ENCODE measurements at regions not wholly inside any gene's neighbourhood (a gene's known extent, or its start where the extent isn't known, plus 50 kb on each side); places are given as distances from the start of the nearest gene placed in this dataset.
"Not testable (repeated sequence)": the region's sequence is repeated elsewhere in the genome, so short reads cannot be mapped to it uniquely, and the experiment has no call there.

- H3K27me3 Mint-ChIP-seq (ENCODE audit: insufficient read depth, unreplicated experiment) = no peaks in the 10 kb centered on the region
- DNase-seq (ENCODE audit: unreplicated experiment) = no peak
- H3K4me1 Mint-ChIP-seq (ENCODE audit: insufficient read depth, unreplicated experiment) = no peaks in the 10 kb centered on the region
- no peak overlapping the region for H3K27ac Mint-ChIP-seq (ENCODE audit: low read depth, unreplicated experiment)
- TF ChIP-seq, protein P1, sequence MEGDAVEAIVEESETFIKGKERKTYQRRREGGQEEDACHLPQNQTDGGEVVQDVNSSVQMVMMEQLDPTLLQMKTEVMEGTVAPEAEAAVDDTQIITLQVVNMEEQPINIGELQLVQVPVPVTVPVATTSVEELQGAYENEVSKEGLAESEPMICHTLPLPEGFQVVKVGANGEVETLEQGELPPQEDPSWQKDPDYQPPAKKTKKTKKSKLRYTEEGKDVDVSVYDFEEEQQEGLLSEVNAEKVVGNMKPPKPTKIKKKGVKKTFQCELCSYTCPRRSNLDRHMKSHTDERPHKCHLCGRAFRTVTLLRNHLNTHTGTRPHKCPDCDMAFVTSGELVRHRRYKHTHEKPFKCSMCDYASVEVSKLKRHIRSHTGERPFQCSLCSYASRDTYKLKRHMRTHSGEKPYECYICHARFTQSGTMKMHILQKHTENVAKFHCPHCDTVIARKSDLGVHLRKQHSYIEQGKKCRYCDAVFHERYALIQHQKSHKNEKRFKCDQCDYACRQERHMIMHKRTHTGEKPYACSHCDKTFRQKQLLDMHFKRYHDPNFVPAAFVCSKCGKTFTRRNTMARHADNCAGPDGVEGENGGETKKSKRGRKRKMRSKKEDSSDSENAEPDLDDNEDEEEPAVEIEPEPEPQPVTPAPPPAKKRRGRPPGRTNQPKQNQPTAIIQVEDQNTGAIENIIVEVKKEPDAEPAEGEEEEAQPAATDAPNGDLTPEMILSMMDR (IDR thresholded peaks at IDR 0.05; ENCODE audit: unreplicated experiment) = no peak
- intact Hi-C loops (cut with micrococcal nuclease) = no loop called here
- CTCF ChIA-PET = interaction anchor here (0.7 to 1.1 kb wide), 4 partner anchors 225 to 965 kb away, joined by 3 to 4 read pairs (median 3); no protein-coding TSS in a partner anchor
- POLR2A ChIA-PET = no interaction called here
- no peaks in the 10 kb centered on the region for H3K9me3 Mint-ChIP-seq (ENCODE audit: unreplicated experiment)
- no peaks in the 10 kb centered on the region for H3K36me3 Mint-ChIP-seq (ENCODE audit: insufficient read depth, unreplicated experiment)
- H3K4me3 Mint-ChIP-seq (ENCODE audit: unreplicated experiment) = no peak overlapping the region
- no TSS peak for BruUV-seq (replicated peaks)
Observed at GRCh38 chr15:23869396-23869795, 182.3 kb upstream of the NDN start.

DNA sequence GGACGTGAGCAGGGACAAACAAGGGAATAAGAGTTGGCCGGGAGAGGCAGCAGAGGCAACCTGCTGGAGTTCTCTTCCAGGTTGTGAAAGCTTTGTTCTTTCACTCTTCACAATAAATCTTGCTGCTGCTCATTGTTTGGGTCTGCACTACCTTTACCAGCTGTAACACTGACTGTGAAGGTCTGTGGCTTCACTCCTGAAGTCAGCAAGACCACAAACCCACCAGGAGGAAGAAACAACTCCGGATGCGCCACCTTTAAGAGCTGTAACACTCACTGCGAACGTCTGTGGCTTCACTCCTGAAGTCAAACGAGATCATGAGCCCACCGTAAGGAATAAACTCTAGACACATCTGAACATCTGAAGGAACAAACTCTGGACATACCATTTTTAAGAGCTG is 186.5 kb upstream of the NDN start:
- POLR2A ChIA-PET; intact Hi-C loops (cut with micrococcal nuclease); H3K27me3 Mint-ChIP-seq (ENCODE audit: insufficient read depth, unreplicated experiment); H3K27ac Mint-ChIP-seq (ENCODE audit: low read depth, unreplicated experiment); H3K4me1 Mint-ChIP-seq (ENCODE audit: insufficient read depth, unreplicated experiment); BruUV-seq (replicated peaks); DNase-seq (ENCODE audit: unreplicated experiment); H3K36me3 Mint-ChIP-seq (ENCODE audit: insufficient read depth, unreplicated experiment); H3K4me3 Mint-ChIP-seq (ENCODE audit: unreplicated experiment); H3K9me3 Mint-ChIP-seq (ENCODE audit: unreplicated experiment); CTCF ChIA-PET: not testable (repeated sequence)

GRCh38 chr15:23877502-23878412 is 190.7 kb upstream of the NDN start:
- Mint-ChIP-seq H3K9me3 (ENCODE audit: unreplicated experiment) (peaks cover 8% of the 10 kb centered on the region), H3K27me3 (ENCODE audit: insufficient read depth, unreplicated experiment) (no peaks in the 10 kb centered on the region), H3K4me3 (ENCODE audit: unreplicated experiment) (no peak overlapping the region), H3K27ac (ENCODE audit: low read depth, unreplicated experiment) (no peak overlapping the region), H3K4me1 (ENCODE audit: insufficient read depth, unreplicated experiment) (no peaks in the 10 kb centered on the region), H3K36me3 (ENCODE audit: insufficient read depth, unreplicated experiment) (peaks cover 6% of the 10 kb centered on the region)
- no TSS peak for BruUV-seq (replicated peaks)
- TF ChIP-seq, protein P1 (IDR thresholded peaks at IDR 0.05; ENCODE audit: unreplicated experiment) = no peak
- POLR2A ChIA-PET = no interaction called here
- intact Hi-C loops (cut with micrococcal nuclease) = no loop called here
- CTCF ChIA-PET = interaction anchor here (0.6 kb wide), 3 partner anchors 9 to 391 kb away, joined by 3 read pairs; no protein-coding TSS in a partner anchor
- no peak for DNase-seq (ENCODE audit: unreplicated experiment)

- no TSS peak for BruUV-seq (replicated peaks)
- no peak overlapping the region for H3K4me3 Mint-ChIP-seq (ENCODE audit: unreplicated experiment)
- ChIA-PET CTCF (interaction anchor here (0.6 to 0.8 kb wide), 5 partner anchors 13 to 619 kb away, joined by 3 to 4 read pairs (median 3); no protein-coding TSS in a partner anchor), POLR2A (no interaction called here)
- no peaks in the 10 kb centered on the region for H3K27me3 Mint-ChIP-seq (ENCODE audit: insufficient read depth, unreplicated experiment)
- peaks cover 6% of the 10 kb centered on the region for H3K36me3 Mint-ChIP-seq (ENCODE audit: insufficient read depth, unreplicated experiment)
- no peak overlapping the region for H3K27ac Mint-ChIP-seq (ENCODE audit: low read depth, unreplicated experiment)
- DNase-seq (ENCODE audit: unreplicated experiment) = no peak
- H3K4me1 Mint-ChIP-seq (ENCODE audit: insufficient read depth, unreplicated experiment) = no peaks in the 10 kb centered on the region
- TF ChIP-seq, protein P1 (IDR thresholded peaks at IDR 0.05; ENCODE audit: unreplicated experiment) = no peak
- intact Hi-C loops (cut with micrococcal nuclease) = no loop called here
- H3K9me3 Mint-ChIP-seq (ENCODE audit: unreplicated experiment) = peaks cover 8% of the 10 kb centered on the region
Observed at GRCh38 chr15:23881291-23881690, 194.2 kb upstream of the NDN start.
